ENCODE measurements at regions not wholly inside any gene's neighbourhood (a gene's known extent, or its start where the extent isn't known, plus 50 kb on each side); places are given as distances from the start of the nearest gene placed in this dataset.

DNA sequence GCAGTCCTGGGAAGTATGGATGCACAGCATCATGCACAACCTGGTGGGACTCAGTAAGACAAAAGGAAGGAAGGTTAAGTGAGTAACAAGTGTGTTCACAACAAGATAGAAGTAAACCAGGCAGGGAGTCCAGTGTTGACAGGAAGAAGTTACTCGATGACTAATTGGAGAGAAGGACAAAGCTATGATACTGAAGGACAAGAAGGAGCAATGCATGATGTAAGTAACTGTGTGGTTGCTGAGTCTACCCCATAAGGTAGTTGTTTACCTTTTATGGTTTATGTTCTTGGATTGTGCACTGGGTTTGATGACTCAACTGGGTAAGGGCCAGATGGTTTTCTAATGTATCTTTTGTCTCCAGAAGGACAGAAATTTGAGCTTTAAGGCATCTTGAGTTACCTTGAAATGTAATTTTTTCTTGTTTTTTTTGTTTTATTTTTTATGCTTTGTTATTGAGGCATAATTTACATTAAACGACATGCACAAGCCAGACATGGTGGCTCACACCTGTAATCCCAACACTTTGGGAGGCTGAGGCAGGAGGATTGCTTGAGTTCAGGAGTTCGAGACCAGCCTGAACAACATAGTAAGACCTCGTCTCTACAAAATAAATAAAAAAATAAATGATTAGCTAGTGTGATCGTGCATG, 89.2 kb upstream of the CAST start:
- peaks cover 0 to 4% (median under 1%) of the 10 kb centered on the region in 4 donors for H3K4me1 Mint-ChIP-seq
- Histone ChIP-seq H3K9me3 (ENCODE audit: control insufficient read depth in 1 of 2, low read length in 2 of 2) (no peaks in the 10 kb centered on the region), H3K36me3 (ENCODE audit: insufficient read depth, low read length) (no peaks in the 10 kb centered on the region), H3K27me3 (ENCODE audit: insufficient read depth, low read length) (no peaks in the 10 kb centered on the region), H3K4me1 (ENCODE audit: insufficient read depth, low read length) (no peaks in the 10 kb centered on the region), H3K4me3 (ENCODE audit: low read length in 2 of 2) (no peak overlapping the region), H3K27ac (ENCODE audit: low read depth, low read length) (no peak overlapping the region)
- ChIA-PET CTCF (ENCODE audit: partially characterized antibody) (interaction anchor here (0.6 to 1.9 kb wide), 2 partner anchors 29 to 389 kb away, joined by 3 to 5 read pairs; no protein-coding TSS in a partner anchor), POLR2A (ENCODE audit: partially characterized antibody) (no interaction called here)
- no peaks in the 10 kb centered on the region for H3K36me3 Mint-ChIP-seq
- peaks cover 3 to 6% of the 10 kb centered on the region in 2 donors for H3K27me3 Mint-ChIP-seq
- DNase-seq, result no peak
- H3K9me3 Mint-ChIP-seq, result no peaks in the 10 kb centered on the region
- H3K4me3 Mint-ChIP-seq, result no peak overlapping the region
- no peak overlapping the region for H3K27ac Mint-ChIP-seq
- intact Hi-C loops (cut with micrococcal nuclease), result no loop called here

- H3K36me3 Mint-ChIP-seq, result no peaks in the 10 kb centered on the region
- peaks cover 0 to 4% (median under 1%) of the 10 kb centered on the region in 4 donors for H3K4me1 Mint-ChIP-seq
- Histone ChIP-seq H3K36me3 (ENCODE audit: insufficient read depth, low read length) (no peaks in the 10 kb centered on the region), H3K4me3 (ENCODE audit: low read length in 2 of 2) (no peak overlapping the region), H3K27me3 (ENCODE audit: insufficient read depth, low read length) (no peaks in the 10 kb centered on the region), H3K27ac (ENCODE audit: low read depth, low read length) (no peak overlapping the region), H3K4me1 (ENCODE audit: insufficient read depth, low read length) (no peaks in the 10 kb centered on the region), H3K9me3 (ENCODE audit: control insufficient read depth in 1 of 2, low read length in 2 of 2) (no peaks in the 10 kb centered on the region)
- no peak overlapping the region for H3K27ac Mint-ChIP-seq
- no peak overlapping the region for H3K4me3 Mint-ChIP-seq
- intact Hi-C loops (cut with micrococcal nuclease), result no loop called here
- H3K9me3 Mint-ChIP-seq, result no peaks in the 10 kb centered on the region
- ChIA-PET POLR2A (ENCODE audit: partially characterized antibody) (no interaction called here), CTCF (ENCODE audit: partially characterized antibody) (interaction anchor here (1.9 kb wide), 1 partner anchor 28 kb away, joined by 5 read pairs; no protein-coding TSS in a partner anchor)
- DNase-seq, result no peak
- peaks cover 3 to 6% of the 10 kb centered on the region in 2 donors for H3K27me3 Mint-ChIP-seq
Measured at GRCh38 chr5:96573513-96573894, 88.7 kb upstream of the CAST start.

DNA sequence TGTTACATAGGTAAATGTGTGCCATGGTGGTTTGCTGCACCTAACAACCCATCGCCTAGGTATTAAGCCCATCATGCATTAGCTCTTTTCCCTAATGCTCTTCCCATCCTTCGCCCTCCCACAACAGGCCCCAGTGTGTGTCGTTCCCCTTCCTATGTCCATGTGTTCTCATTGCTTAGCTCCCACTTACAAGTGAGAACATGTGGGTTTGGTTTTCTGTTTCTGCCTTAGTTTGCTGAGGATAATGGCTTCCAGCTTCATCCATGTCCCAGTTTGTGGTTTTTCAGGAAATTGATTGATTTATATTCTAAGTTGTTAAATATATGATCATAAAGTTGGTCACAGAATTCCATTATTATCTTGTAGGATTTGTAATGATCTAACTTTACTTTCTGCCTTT, 85.3 kb upstream of the CAST start:
- Histone ChIP-seq H3K9me3 (ENCODE audit: control insufficient read depth in 1 of 2, low read length in 2 of 2) (no peaks in the 10 kb centered on the region), H3K27me3 (ENCODE audit: insufficient read depth, low read length) (no peaks in the 10 kb centered on the region), H3K27ac (ENCODE audit: low read depth, low read length) (no peak overlapping the region), H3K4me3 (ENCODE audit: low read length in 2 of 2) (no peak overlapping the region), H3K36me3 (ENCODE audit: insufficient read depth, low read length) (no peaks in the 10 kb centered on the region), H3K4me1 (ENCODE audit: insufficient read depth, low read length) (no peaks in the 10 kb centered on the region)
- Mint-ChIP-seq H3K4me3 (no peak overlapping the region), H3K27ac (peak overlapping the region in 1 of 7 donors; percentile 47), H3K36me3 (no peaks in the 10 kb centered on the region), H3K4me1 (no peaks in the 10 kb centered on the region), H3K9me3 (no peaks in the 10 kb centered on the region), H3K27me3 (peaks cover 3% of the 10 kb centered on the region in 2 donors)
- DNase-seq, result no peak
- ChIA-PET POLR2A (ENCODE audit: partially characterized antibody) (no interaction called here), CTCF (ENCODE audit: partially characterized antibody) (no interaction called here)
- intact Hi-C loops (cut with micrococcal nuclease), result no loop called here

DNA sequence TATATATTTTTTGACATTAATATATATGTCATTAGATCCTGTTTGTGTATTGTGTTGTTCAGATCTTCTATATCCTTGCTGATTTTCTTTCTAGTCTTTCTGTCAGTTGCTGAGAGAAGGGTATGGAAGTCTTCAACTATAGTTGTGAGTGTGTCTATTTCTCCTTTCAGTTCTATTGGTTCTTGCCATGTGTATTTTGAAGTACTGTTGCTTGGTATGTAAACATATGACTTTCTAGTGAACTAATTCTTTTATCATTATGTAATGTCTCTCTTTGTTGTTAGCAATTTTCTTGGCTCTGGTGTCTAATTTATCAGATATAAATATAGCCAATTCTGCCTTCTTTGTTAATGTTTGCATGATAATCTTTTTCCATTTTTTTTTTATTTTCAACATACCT, 84.3 kb upstream of the CAST start:
- Histone ChIP-seq H3K27ac (ENCODE audit: low read depth, low read length) (no peak overlapping the region), H3K4me3 (ENCODE audit: low read length in 2 of 2) (no peak overlapping the region), H3K36me3 (ENCODE audit: insufficient read depth, low read length) (no peaks in the 10 kb centered on the region), H3K9me3 (ENCODE audit: control insufficient read depth in 1 of 2, low read length in 2 of 2) (no peaks in the 10 kb centered on the region), H3K4me1 (ENCODE audit: insufficient read depth, low read length) (no peaks in the 10 kb centered on the region), H3K27me3 (ENCODE audit: insufficient read depth, low read length) (no peaks in the 10 kb centered on the region)
- ChIA-PET POLR2A (ENCODE audit: partially characterized antibody) (no interaction called here), CTCF (ENCODE audit: partially characterized antibody) (no interaction called here)
- Mint-ChIP-seq H3K27me3 (peaks cover 2 to 5% of the 10 kb centered on the region in 2 donors), H3K4me1 (no peaks in the 10 kb centered on the region), H3K27ac (no peak overlapping the region), H3K9me3 (no peaks in the 10 kb centered on the region), H3K4me3 (no peak overlapping the region), H3K36me3 (no peaks in the 10 kb centered on the region)
- intact Hi-C loops (cut with micrococcal nuclease), result no loop called here
- DNase-seq, result no peak

GRCh38 chr5:96579711-96580110, 82.5 kb upstream of the CAST start:
- POLR2A ChIA-PET (ENCODE audit: partially characterized antibody), result no interaction called here
- no peak for DNase-seq
- Mint-ChIP-seq H3K9me3 (no peaks in the 10 kb centered on the region), H3K4me1 (peaks cover 4 to 7% (median 5%) of the 10 kb centered on the region in 4 donors), H3K27ac (no peak overlapping the region), H3K27me3 (peaks cover 5 to 11% of the 10 kb centered on the region in 2 donors), H3K36me3 (no peaks in the 10 kb centered on the region), H3K4me3 (no peak overlapping the region)
- CTCF ChIA-PET (ENCODE audit: partially characterized antibody), result interaction anchor here (1.6 kb wide), 1 partner anchor 234 kb away, joined by 5 read pairs; no protein-coding TSS in a partner anchor
- H3K4me1 ChIP-seq (ENCODE audit: insufficient read depth, low read length), result peaks cover 4% of the 10 kb centered on the region
- no peaks in the 10 kb centered on the region for H3K9me3 ChIP-seq (ENCODE audit: control insufficient read depth in 1 of 2, low read length in 2 of 2)
- no peaks in the 10 kb centered on the region for H3K36me3 ChIP-seq (ENCODE audit: insufficient read depth, low read length)
- H3K27ac ChIP-seq (ENCODE audit: low read depth, low read length), result no peak overlapping the region
- no peak overlapping the region for H3K4me3 ChIP-seq (ENCODE audit: low read length in 2 of 2)
- intact Hi-C loops (cut with micrococcal nuclease), result no loop called here
- no peaks in the 10 kb centered on the region for H3K27me3 ChIP-seq (ENCODE audit: insufficient read depth, low read length)

DNA sequence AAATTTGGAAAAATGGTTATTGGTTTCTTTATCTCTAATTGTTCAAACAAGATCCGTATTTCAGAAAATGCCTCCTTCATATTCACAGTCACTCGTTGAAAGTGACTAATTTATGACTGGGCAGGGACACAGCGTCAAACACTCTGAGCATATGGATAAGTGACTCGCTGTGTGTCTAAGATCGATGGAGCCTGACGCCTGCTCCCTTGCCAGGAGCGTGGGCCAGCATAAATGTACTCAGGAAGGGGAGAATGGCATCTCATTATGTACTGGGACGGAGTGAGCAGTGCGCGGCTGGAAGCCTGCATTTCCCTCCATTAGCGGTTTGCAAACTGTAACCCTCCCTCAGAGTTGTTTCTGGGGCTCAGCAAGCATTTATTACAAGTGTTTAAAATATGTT, 79.8 kb upstream of the CAST start:
- ChIA-PET CTCF (ENCODE audit: partially characterized antibody) (no interaction called here), POLR2A (ENCODE audit: partially characterized antibody) (no interaction called here)
- H3K9me3 Mint-ChIP-seq, result peaks cover 0 to 3% (median 0%) of the 10 kb centered on the region in 8 donors
- Histone ChIP-seq H3K4me3 (ENCODE audit: low read length in 2 of 2) (no peak overlapping the region), H3K36me3 (ENCODE audit: insufficient read depth, low read length) (no peaks in the 10 kb centered on the region), H3K4me1 (ENCODE audit: insufficient read depth, low read length) (peaks cover 6% of the 10 kb centered on the region), H3K27me3 (ENCODE audit: insufficient read depth, low read length) (no peaks in the 10 kb centered on the region), H3K27ac (ENCODE audit: low read depth, low read length) (no peak overlapping the region), H3K9me3 (ENCODE audit: control insufficient read depth in 1 of 2, low read length in 2 of 2) (no peaks in the 10 kb centered on the region)
- intact Hi-C loops (cut with micrococcal nuclease), result no loop called here
- peaks cover 6 to 13% (median 10%) of the 10 kb centered on the region in 4 donors for H3K4me1 Mint-ChIP-seq
- no peak for DNase-seq
- no peak overlapping the region for H3K4me3 Mint-ChIP-seq
- H3K27me3 Mint-ChIP-seq, result peaks cover 7 to 10% of the 10 kb centered on the region in 2 donors
- no peaks in the 10 kb centered on the region for H3K36me3 Mint-ChIP-seq
- H3K27ac Mint-ChIP-seq, result no peak overlapping the region

GRCh38 chr5:96584712-96585111, 77.5 kb upstream of the CAST start:
- Mint-ChIP-seq H3K4me3 (peak overlapping the region in 2 of 8 donors; percentile 34 to 68), H3K4me1 (peaks cover 6 to 13% (median 10%) of the 10 kb centered on the region in 4 donors), H3K9me3 (peaks cover 0 to 3% (median 0%) of the 10 kb centered on the region in 8 donors), H3K27me3 (peaks cover 7 to 10% of the 10 kb centered on the region in 2 donors), H3K27ac (no peak overlapping the region), H3K36me3 (no peaks in the 10 kb centered on the region)
- no peak for DNase-seq
- no peak overlapping the region for H3K4me3 ChIP-seq (ENCODE audit: low read length in 2 of 2)
- H3K4me1 ChIP-seq (ENCODE audit: insufficient read depth, low read length), result peaks cover 6% of the 10 kb centered on the region
- H3K36me3 ChIP-seq (ENCODE audit: insufficient read depth, low read length), result no peaks in the 10 kb centered on the region
- ChIA-PET POLR2A (ENCODE audit: partially characterized antibody) (interaction anchor here (1.0 kb wide), 1 partner anchor 240 kb away, joined by 3 read pairs; no protein-coding TSS in a partner anchor), CTCF (ENCODE audit: partially characterized antibody) (interaction anchor here (1.1 to 2.4 kb wide), 4 partner anchors 11 to 240 kb away, joined by 3 to 13 read pairs (median 4); no protein-coding TSS in a partner anchor)
- intact Hi-C loops (cut with micrococcal nuclease), result no loop called here
- no peaks in the 10 kb centered on the region for H3K27me3 ChIP-seq (ENCODE audit: insufficient read depth, low read length)
- no peak overlapping the region for H3K27ac ChIP-seq (ENCODE audit: low read depth, low read length)
- no peaks in the 10 kb centered on the region for H3K9me3 ChIP-seq (ENCODE audit: control insufficient read depth in 1 of 2, low read length in 2 of 2)
